GM13976 (cell line): ENCODE measurements at regions not wholly inside any gene's neighbourhood (a gene's known extent, or its start where the extent isn't known, plus 50 kb on each side); places are given as distances from the start of the nearest gene placed in this dataset.

Experiments
- DNase-seq: peaks from one replicate; pipeline ENCODE4 v3.0.0; 2012; ENCODE audit warnings: low spot score
- in situ Hi-C: fragments of 300-500 bp; cut with MboI; formaldehyde crosslinking; loops from one replicate; pipeline ENCODE4 v1.12.0; 2022; ENCODE audit warnings: low sequenced_read_pairs, mixed read lengths, inconsistent platforms; ENCODE audit not compliant: unreplicated experiment
- TF ChIP-seq, protein P1 (sequence below): IDR thresholded peaks from 2 replicates; pipeline ENCODE4 v1.5.1; 2012; ENCODE audit warnings: borderline replicate concordance, mild to moderate bottlenecking; ENCODE audit not compliant: insufficient read depth; ENCODE audit errors: extremely low read depth, missing control alignments, control extremely low read depth

DNA sequence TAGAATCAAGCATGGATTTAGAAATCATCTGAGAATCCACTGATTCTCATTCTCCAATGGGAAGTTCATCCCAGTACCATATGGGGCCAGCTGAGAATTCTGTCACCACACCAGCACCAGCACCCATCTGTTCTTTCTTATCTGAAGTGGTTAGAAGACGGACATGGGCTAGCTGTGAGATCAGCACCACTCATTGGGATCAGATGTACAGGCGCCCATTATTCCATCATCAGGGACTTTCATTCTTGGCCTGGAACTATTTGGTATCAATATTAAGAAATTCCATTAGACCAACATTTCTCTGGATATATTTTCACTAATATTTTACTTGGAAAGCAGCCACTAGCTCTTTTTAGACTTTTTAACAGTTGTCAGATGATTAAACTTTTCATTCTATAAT, 185.9 kb upstream of the LINC00305 start:
- in situ Hi-C loops: no loop called here
- DNase-seq: no peak

DNA sequence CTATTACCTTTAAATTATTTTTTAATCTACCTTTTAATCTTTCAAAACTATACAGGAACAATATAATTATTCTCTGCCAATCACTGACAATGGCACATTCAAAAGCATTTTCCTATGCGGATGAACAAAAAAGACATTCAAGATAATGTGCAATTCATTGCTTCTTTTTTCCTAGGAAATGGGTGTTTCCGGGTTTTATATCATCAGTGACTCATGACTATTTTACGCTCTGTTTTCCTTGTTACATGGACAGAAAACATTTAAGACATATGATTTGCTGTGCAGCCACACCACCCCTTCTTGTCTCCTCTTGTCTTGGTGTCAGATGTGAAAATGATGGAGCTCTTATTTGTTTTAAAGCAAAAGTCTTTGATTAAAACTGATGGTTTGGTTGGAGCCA, 184.7 kb upstream of the LINC00305 start:
- in situ Hi-C loops: no loop called here
- DNase-seq: no peak

More for the DNA sequence above, 185.9 kb upstream of the LINC00305 start:
- TF ChIP-seq, protein P1, sequence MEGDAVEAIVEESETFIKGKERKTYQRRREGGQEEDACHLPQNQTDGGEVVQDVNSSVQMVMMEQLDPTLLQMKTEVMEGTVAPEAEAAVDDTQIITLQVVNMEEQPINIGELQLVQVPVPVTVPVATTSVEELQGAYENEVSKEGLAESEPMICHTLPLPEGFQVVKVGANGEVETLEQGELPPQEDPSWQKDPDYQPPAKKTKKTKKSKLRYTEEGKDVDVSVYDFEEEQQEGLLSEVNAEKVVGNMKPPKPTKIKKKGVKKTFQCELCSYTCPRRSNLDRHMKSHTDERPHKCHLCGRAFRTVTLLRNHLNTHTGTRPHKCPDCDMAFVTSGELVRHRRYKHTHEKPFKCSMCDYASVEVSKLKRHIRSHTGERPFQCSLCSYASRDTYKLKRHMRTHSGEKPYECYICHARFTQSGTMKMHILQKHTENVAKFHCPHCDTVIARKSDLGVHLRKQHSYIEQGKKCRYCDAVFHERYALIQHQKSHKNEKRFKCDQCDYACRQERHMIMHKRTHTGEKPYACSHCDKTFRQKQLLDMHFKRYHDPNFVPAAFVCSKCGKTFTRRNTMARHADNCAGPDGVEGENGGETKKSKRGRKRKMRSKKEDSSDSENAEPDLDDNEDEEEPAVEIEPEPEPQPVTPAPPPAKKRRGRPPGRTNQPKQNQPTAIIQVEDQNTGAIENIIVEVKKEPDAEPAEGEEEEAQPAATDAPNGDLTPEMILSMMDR: no peak

DNA sequence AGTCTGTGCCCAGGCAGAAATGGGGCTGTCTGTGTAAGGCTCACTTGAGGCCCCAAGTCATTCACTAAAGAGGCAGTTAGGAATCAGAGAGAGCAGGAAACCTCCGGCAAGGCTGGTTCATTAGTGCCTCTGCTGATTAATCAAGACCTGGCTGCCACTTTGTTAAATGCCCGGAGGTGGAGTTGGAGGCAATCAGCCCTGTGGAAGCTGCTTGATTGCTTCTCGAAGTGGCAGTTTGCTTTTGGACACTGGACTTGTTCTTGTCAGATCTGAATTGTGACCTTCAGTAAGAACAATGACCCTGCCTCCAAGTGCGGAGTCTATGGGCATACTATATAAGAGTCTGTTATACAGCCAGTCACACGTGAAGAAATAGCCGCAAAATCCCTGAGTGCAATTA, 183.9 kb upstream of the LINC00305 start:
- DNase-seq: no peak
- TF ChIP-seq, protein P1: no peak
- in situ Hi-C loops: no loop called here

More for the DNA sequence above, 184.7 kb upstream of the LINC00305 start:
- TF ChIP-seq, protein P1: no peak

DNA sequence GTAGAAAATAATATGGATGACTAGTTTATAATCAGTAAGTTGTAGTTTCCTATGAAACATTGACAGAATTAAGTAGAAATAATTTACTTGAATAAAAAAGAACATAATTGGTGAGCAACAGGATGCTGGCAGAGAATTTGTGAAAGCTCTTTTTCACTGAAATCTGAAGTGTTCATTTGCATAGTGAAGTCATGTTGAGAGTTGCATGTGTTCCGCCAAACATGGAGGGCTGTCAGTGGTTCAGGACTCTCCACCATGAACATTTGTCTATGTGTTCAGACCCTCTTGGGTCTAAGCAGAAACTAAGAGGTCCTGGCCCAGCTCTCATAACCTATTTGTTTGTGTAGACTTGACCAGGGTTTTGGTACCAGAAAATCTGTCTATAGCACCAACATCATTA, 182.5 kb upstream of the LINC00305 start:
- no peak for DNase-seq
- TF ChIP-seq, protein P1: no peak
- in situ Hi-C loops: no loop called here

DNA sequence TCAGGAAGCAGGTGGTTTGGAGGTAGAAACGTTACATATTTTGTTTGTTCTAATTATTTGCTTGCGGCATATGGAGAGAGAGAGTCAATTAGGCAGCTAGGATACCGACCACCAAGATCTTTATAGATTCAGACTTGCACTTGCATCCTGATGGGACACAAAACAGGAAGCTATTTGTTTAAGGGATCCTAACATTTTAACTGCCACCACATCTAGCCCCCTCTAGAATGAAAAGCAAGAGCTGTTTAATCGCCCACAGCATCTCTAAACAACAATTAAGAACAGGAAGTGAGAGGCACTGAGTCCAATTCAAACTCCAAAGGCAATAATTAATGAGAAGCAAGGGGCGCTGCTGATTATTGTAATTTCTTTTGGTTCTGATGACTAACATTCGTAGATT, 182.0 kb upstream of the LINC00305 start:
- in situ Hi-C loops: no loop called here
- TF ChIP-seq, protein P1: no peak
- DNase-seq: no peak

DNA sequence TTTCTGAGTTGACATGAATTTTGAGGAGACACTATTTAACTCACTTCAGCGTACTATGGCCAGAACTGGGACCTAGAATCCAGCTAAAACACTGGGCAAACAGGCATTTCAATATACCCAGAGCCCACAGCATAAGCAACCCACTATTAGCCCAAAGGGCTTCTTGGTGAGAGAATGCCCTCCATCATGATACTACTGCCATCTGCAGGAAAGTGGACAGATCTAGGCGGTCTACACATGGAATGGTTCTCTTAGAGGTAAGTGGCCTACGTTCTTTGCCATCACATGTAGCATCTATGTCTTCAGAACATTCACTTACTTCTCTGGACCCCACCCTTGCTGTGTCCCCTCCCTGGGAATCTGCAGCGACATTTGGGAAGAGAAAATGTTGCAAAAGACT, 181.3 kb upstream of the LINC00305 start:
- TF ChIP-seq, protein P1: no peak
- in situ Hi-C loops: no loop called here
- DNase-seq: peak; percentile 5

DNA sequence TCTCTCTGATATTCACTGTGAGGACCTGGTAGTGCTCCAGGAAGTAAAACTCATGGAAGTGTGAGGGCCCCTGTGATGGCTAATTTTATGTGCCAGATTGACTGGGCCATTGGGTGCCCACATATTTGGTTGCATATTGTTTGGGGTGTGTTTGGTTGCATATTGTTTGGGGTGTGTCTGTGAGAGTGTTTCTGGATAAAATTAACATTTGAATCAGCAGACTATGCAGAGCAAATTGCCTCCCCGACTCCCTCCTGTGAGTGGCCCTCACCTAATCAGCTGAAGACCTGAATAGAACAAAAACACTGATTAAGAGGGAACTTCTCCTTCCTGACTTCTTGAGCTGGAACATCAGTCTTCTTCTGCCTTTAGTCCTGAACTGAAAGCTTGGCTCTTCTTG, 173.3 kb upstream of the LINC00305 start:
- in situ Hi-C loops: no loop called here
- TF ChIP-seq, protein P1: no peak
- DNase-seq: no peak
